Pulmonary artery endothelial cell (primary cell): ENCODE measurements at regions not wholly inside any gene's neighbourhood (a gene's known extent, or its start where the extent isn't known, plus 50 kb on each side); places are given as distances from the start of the nearest gene placed in this dataset.

Source experiments
- DNase-seq: peaks from one replicate; pipeline ENCODE4 v3.0.0-alpha.2; 2011; ENCODE audit warnings: low read depth, low spot score

DNA sequence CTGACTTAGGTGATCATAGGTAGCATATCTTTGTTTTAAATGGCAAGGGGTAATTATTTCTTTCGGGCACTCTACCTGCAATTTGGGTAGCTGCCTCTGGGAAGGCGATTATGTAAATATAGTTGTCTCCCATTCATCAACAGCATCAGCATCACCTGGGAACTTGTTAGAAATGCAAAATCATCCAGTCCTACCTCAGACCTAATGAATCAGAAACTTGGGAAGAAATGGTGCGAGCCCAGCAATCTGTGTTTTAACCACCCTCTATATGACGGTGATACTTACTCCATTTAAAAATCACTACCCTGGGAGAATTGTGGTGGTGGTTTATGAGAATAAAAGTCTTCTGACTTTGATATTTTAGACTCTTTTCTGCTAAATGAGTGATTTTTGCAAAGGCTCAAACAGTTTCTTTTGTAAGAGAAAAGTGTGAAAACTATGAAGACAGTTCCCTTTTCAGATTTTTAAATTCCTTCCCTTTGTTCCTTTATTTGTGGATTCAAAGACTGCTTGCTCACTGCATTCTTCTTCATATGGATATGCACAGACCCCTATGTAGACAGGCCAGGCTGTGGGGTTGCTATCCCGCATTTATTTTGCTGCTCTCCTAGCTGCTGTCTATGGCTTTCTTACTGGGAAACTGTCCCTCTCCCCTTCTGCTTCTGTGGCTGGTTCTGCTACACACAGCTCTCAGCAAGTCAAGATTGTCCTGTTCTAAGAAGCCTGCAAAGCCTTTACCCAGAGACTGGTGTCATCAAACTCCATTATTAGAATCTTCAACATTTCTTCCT is 365.3 kb downstream of the RNF144B start:
- no peak for DNase-seq

DNA sequence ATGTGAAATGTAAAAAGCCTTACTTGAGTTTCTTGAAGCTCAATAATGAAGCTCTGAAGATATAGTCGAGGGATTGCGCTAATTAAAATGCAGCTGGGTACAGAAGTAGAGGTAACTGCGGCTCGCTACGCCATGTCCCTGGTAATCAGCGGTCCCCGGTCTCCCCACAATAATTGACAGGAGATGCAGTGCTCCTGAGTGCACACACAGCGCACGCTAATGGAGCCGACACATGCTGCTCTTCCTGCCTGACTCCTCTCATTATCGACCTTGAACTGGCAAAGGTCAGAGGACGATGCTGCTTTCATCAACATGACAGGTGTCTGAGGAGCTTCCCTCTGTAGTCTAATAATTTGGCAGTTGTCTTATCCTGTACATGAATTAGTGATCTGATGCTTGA is 365.9 kb downstream of the RNF144B start:
- no peak for DNase-seq

GRCh38 chr6:18763086-18763485 is 375.9 kb downstream of the RNF144B start:
- no peak for DNase-seq

DNA sequence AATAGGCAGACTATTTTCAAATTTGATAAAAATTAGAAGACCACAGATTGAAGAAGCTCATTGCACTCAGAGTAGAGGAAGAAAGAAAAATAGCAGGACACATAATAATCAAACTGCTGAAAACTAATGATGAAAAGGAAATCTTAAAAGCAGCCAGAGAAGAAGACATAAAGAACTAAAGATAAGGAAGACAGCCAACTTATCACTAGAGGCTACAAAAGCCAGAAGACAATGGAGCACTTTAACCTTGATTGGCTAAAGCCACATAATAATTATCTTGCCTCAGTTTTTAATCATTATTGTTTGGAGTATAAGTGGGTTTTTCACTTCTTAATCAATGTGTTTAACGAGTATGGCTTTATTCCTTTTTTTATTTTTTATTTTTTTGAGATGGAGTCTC is 397.6 kb downstream of the RNF144B start:
- DNase-seq = no peak

GRCh38 chr6:18785810-18786490 is 398.8 kb downstream of the RNF144B start:
- no peak for DNase-seq

DNA sequence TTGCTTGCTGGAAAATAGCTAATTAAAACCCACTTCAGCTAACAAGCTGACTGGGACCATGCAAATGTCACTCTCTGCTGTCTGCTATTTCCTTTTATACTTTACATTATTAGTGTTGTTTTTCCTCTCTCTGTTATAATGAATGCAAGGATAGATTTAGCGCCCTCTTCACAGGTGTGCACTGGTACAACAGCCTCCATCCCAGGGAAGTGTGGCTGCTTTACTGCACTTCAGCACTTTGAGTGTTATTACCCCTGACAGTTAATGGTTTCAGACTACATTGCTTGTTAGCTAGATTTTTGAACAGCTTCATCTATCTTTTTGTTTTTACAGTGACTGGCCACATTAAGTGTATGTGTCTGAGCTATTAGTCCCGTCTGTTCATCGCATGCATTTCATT is 405.7 kb downstream of the RNF144B start:
- no peak for DNase-seq

- DNase-seq = no peak
Measured at GRCh38 chr6:18795726-18796125, 408.6 kb downstream of the RNF144B start.

DNA sequence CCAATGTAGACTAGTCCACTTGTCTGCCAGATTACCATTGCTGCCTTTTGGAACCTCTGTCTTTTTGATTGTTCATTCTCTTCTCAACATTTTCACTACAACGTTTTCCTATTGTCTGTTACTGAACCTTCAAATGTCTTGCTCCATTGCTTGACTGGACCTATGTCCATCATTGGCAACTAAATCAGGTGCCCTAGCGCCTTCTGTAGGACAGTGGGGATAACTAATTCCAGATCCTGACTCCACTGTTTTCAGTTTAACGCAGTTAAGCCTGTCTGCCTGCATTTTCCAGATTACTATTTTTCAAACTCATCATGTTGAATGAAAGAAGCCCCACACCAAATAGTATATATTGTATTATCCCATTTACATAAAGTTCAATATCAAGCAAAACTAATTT is 433.6 kb downstream of the RNF144B start:
- DNase-seq = no peak

- no peak for DNase-seq
Measured at GRCh38 chr6:18823782-18824386, 436.7 kb downstream of the RNF144B start.

DNA sequence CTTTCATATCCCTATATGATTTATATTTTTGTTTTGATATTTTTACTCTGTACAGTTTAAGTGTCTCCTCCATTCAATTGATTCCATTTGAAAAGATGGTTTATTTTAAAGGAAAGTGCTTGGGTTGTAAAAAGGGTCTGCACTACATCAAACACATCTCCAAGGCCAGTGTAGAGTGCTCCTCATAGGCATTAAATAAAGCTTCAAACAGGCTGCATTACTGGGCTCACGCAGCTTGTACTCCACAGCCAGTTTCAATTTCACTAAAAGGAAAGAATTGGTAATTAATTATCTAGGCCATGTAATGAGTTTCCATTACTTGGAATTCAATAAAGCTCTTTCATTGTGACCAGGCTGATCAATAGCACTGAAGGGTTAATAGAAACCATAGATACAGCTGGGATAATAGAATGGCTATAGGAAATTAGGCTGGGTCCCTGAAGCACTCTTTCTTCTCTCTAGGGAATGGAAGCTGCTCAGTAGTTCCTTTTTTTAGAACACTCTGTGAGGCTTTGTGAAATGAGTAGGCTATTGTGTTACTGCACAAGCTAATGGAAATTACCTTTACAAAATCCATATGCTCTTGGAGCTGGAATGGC is 442.2 kb downstream of the RNF144B start:
- no peak for DNase-seq

DNA sequence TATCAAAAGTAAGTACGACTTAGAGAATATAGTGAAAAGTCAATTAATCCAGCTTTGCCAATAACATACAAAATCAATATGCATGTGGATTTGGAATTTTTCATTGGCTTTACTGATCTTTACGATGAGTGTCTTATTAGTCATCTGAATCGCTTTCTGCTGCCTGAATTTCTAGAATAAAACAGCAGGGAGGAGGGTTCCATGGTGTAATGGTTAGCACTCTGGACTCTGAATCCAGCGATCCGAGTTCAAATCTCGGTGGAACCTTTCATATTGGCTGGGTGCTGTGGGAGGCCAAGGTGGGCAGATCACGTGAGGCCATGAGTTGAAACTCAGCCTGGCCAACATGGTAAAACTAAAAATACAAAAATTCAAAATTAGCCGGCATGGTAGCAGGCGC is 448.8 kb downstream of the RNF144B start:
- no peak for DNase-seq

- DNase-seq = no peak
Measured at GRCh38 chr6:18837013-18837412, 449.9 kb downstream of the RNF144B start.

DNA sequence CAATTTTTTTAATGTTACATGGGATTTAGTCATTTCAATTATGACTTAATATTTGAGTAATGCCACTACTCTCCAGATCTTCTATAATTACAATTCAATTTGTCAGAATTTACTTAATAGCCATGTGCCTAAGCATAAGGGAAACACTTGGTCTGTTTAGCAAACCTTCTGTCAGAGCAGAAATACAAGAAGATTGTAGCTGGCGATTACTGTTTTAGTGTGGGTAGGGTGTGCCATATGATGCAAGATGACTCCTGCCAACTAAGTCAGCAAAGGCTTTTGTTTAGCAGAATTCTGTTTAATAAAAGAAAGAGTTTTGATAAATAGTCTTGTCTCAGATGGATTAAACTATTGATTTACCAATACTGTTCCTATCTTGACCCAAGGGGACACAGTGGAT is 455.4 kb downstream of the RNF144B start:
- DNase-seq = no peak

- DNase-seq = no peak
Measured at GRCh38 chr6:18845896-18846295, 458.7 kb downstream of the RNF144B start.

DNA sequence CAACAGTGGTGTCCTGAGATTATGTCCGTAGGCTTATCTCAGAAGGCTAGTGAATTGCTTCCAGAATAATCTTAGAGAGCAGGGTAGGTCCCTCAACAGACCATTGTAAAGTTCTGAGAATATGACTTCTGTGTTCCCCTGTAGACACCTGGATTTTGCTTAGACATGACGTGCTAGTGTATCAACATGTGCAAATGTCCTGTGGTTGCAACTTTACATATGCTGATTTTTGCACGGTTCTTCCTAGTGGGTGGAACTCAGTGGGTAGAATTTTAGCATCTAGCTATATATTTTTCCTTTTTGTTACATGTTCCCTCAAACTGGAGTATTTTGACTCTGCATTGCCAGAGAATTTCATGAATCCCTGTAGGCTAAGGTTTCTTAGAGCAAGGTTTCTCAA is 459.2 kb downstream of the RNF144B start:
- DNase-seq = no peak

- DNase-seq = no peak
Measured at GRCh38 chr6:18861204-18861603, 474.1 kb downstream of the RNF144B start.

DNA sequence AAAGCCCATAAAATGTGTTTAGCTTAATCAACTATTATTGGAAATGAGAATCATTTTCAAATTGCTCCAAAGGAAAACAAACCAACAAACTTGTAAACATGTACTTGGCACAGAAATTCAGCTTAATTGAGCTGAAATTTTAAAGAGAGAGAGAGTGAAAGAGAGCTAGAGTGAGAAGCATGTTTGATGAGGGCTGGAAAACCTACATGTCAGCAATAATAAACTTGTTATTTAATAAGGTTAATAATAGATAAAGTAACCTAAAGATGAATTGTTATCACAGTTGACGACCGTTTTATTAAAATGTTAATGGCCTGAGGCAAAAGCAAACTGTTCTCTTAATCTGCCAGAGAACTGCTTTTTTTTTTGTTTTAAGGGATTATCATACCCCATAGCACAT is 496.1 kb downstream of the RNF144B start:
- no peak for DNase-seq

DNA sequence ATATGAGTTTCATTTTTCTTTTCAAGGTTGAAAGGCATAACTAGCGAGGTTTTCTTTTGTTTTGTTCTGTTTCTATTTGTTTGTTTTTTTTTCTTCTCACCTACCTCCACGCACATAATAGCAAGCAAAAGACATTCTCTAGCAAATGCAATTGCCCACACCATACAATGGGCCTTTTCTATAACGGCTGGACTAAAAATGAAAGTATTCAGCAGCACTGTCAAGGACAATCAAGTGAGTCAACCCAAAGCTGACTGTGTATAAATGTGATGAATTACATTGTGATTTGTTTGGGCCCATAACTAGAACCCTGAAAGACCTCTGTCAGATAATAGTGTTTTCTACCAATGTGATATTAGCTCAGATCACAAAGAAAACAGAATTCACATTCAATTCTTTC is 496.7 kb downstream of the RNF144B start:
- no peak for DNase-seq

GRCh38 chr6:18893540-18894269 is 506.6 kb downstream of the RNF144B start:
- no peak for DNase-seq

DNA sequence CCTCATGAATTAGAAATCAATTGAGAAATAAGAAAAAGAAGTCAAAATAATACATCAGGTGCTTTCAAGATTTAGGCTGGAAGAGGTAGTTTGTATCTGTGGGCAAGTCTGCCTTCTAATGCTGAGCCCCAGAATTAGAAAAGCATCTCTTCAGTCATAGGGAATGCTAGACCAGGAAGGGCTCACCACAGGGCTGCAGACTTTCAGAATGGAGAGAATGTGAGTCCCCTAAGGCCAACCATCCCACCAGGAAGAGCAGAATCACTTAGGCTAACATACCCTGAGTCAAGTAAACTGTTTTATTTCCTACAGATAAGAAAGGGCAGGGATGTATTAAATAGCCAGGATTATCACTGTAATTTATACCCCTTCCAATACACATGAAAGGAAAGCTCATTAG is 510.2 kb downstream of the RNF144B start:
- no peak for DNase-seq

DNA sequence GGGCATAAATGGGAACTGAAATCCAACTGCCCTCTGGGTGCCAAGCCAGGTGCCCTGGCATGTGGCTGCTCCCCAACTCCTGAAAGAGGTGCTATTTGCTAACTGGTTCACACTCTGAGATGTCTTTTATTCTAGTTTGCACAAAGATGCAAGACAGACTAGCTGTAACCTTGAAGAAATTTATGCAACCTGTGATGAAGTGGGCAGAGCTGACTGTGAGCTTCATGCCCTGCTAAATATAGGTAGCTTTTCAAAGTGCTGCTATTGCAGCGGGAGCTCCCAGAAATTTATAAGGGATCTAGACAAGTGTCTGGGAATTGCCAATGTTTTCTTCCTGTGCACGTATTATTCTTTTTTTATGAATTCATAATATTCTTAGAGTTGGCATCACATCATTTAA is 517.5 kb downstream of the RNF144B start:
- no peak for DNase-seq

- DNase-seq = no peak
Measured at GRCh38 chr6:18920701-18921100, 533.6 kb downstream of the RNF144B start.
